ENCODE measurements at regions not wholly inside any gene's neighbourhood (a gene's known extent, or its start where the extent isn't known, plus 50 kb on each side); places are given as distances from the start of the nearest gene placed in this dataset.

GRCh38 chr2:15771124-15771523 is 169.2 kb upstream of the MYCN start:
- TF ChIP-seq, protein P1, sequence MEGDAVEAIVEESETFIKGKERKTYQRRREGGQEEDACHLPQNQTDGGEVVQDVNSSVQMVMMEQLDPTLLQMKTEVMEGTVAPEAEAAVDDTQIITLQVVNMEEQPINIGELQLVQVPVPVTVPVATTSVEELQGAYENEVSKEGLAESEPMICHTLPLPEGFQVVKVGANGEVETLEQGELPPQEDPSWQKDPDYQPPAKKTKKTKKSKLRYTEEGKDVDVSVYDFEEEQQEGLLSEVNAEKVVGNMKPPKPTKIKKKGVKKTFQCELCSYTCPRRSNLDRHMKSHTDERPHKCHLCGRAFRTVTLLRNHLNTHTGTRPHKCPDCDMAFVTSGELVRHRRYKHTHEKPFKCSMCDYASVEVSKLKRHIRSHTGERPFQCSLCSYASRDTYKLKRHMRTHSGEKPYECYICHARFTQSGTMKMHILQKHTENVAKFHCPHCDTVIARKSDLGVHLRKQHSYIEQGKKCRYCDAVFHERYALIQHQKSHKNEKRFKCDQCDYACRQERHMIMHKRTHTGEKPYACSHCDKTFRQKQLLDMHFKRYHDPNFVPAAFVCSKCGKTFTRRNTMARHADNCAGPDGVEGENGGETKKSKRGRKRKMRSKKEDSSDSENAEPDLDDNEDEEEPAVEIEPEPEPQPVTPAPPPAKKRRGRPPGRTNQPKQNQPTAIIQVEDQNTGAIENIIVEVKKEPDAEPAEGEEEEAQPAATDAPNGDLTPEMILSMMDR (IDR thresholded peaks at IDR 0.05 in 8 of 11, conservative IDR thresholded peaks at IDR 0.05 in 3 of 11), result no peak
- no peak for TF ChIP-seq POLR2AphosphoS5 (IDR thresholded peaks at IDR 0.05)
- no peak for TF ChIP-seq POLR2A (IDR thresholded peaks at IDR 0.05)

Data from spleen (tissue), 7 donors.